ENCODE measurements at regions not wholly inside any gene's neighbourhood (a gene's known extent, or its start where the extent isn't known, plus 50 kb on each side); places are given as distances from the start of the nearest gene placed in this dataset.

DNA sequence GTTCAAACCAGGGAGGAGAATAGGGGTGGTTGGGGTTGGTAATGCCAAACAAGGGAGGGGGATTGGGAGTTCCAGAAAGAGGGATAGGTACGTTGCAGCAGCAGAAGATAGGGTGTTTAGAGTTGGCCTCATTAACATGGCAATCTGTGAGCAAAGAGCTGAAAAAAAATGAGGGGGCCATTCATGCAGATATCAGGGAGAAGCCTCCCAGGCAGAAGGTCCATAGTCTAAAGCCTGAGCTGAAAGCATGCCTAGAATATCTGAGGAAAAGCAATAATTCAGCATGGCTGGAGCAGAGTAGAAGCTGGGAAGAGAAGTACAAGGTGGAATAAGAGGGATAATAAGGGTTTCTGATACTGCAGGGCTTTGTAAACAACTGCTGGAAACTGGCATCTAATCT lies 550.9 kb upstream of the LCORL start:
- TF ChIP-seq POLR2A (IDR thresholded peaks at IDR 0.05; ENCODE audit: insufficient read depth in 1 of 2, low read depth in 2 of 2, low read length in 2 of 2) (no peak), GABPB1 (CRISPR knock-in tag; IDR thresholded peaks at IDR 0.05) (no peak), TGIF2 (CRISPR knock-in tag; IDR thresholded peaks at IDR 0.05) (no peak)

All from HepG2 (cell line).